Fibroblast of lung (primary cell): ENCODE measurements at regions not wholly inside any gene's neighbourhood (a gene's known extent, or its start where the extent isn't known, plus 50 kb on each side); places are given as distances from the start of the nearest gene placed in this dataset.

ENCODE experiments used
- EZH2 ChIP-seq: IDR thresholded peaks from 2 replicates; pipeline ENCODE4 v1.5.1; 2012; ENCODE audit warnings: low read length, control low read depth, mild to moderate bottlenecking; ENCODE audit errors: missing control alignments
- TF ChIP-seq, protein P1 (sequence below), 2 donors: IDR thresholded peaks in 1 of 2; conservative IDR thresholded peaks in 1 of 2; 1 replicate in 1 of 2; 2 replicates in 1 of 2; pipeline ENCODE4 v1.5.1; 2011 to 2012; ENCODE audit warnings: low read length in 2 of 2, control low read depth in 1 of 2, inconsistent platforms in 1 of 2, low read depth in 1 of 2, mild to moderate bottlenecking in 1 of 2

DNA sequence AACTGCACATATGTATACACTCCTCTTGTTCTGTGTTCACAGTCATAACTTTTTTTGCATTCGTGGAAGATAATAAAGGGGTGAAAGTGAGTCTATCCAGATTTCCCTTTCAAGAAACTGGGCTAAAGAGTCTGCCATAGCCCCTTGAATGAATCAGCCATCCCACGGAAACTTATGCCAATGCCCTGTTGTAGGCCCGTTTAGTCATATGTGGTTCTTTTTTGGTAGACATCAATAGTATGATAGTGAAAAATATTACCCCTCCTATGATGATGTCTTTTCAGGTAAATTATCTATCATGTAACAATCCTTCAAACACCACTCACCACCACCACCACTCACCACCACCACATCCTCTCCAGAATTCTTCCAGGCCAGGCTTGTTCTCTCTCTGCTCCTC is 99.9 kb upstream of the MYLIP start:
- TF ChIP-seq, protein P1, sequence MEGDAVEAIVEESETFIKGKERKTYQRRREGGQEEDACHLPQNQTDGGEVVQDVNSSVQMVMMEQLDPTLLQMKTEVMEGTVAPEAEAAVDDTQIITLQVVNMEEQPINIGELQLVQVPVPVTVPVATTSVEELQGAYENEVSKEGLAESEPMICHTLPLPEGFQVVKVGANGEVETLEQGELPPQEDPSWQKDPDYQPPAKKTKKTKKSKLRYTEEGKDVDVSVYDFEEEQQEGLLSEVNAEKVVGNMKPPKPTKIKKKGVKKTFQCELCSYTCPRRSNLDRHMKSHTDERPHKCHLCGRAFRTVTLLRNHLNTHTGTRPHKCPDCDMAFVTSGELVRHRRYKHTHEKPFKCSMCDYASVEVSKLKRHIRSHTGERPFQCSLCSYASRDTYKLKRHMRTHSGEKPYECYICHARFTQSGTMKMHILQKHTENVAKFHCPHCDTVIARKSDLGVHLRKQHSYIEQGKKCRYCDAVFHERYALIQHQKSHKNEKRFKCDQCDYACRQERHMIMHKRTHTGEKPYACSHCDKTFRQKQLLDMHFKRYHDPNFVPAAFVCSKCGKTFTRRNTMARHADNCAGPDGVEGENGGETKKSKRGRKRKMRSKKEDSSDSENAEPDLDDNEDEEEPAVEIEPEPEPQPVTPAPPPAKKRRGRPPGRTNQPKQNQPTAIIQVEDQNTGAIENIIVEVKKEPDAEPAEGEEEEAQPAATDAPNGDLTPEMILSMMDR (conservative IDR thresholded peaks at IDR 0.05 in 1 of 2, IDR thresholded peaks at IDR 0.05 in 1 of 2; ENCODE audit: low read depth in 1 of 2, low read length in 2 of 2), result no peak
- no peak for TF ChIP-seq EZH2
